ENCODE measurements at regions not wholly inside any gene's neighbourhood (a gene's known extent, or its start where the extent isn't known, plus 50 kb on each side); places are given as distances from the start of the nearest gene placed in this dataset.

DNA sequence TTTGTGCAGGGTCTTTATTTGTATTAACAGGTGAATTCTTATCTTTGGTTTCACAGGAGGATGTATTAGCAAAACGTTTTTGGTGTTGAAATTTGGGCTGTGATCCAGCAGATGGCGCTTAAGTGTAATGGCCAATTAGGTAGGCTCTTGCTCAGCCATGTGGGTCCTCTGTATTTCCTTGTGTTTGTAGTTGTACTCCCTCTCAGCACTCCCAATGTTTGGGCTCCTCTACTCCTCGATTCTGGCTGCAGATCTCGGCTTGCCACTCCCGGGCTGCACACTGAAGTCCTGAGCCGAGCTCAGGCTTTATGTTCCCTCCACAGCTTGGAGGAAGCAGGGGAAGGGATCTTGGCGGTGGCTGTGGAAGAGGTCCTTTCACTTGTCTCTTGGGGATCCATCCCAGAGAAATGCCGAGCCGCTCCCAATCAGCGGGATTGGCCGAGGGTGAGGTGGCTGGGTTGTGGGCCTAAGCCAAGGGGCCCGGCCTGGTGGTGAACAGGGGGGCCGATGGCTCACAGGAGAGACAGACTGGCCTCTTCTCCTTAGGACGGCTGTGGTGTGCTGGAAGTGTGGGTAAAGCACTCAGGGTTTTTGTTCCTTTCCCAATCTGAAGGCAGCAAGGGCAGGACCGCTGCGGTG is 133.7 kb downstream of the AEBP2 start:
- Mint-ChIP-seq H3K27me3 (no peaks in the 10 kb centered on the region), H3K4me3 (peak overlapping the region in 1 of 8 donors; percentile 25), H3K4me1 (no peaks in the 10 kb centered on the region), H3K9me3 (peaks cover 0 to 8% (median 2%) of the 10 kb centered on the region in 7 donors), H3K27ac (peak overlapping the region in 1 of 6 donors; percentile 55), H3K36me3 (peaks cover 5 to 13% of the 10 kb centered on the region in 2 donors)
- ATAC-seq (ENCODE audit: low read depth in 2 of 2): no peak
- no peak for DNase-seq

DNA sequence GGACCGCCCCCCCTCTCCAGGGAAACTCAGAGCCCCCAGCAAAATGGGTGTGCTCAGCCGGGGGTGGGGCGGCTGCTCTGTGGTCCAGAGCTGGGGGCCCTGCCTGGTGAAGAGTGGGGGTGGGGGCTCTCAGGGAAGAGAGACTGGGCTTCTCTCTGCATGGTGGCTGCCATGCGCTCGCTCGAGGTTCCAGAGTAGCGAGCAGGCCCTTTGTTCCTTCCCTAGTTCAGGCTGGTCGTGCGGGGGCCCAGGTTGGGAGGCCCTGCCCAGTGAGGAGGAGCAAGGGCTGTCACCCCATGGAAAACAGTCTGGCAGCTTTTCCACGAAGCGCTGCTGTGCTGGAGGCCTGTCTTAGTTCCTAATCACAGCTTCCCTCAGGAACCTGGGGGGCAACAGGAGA is 134.6 kb downstream of the AEBP2 start:
- H3K4me1 Mint-ChIP-seq: no peaks in the 10 kb centered on the region
- ATAC-seq (ENCODE audit: low read depth in 2 of 2) (no peak), DNase-seq (no peak)
- H3K36me3 Mint-ChIP-seq: peaks cover 11 to 14% of the 10 kb centered on the region in 2 donors
- no peaks in the 10 kb centered on the region for H3K27me3 Mint-ChIP-seq
- no peak overlapping the region for H3K4me3 Mint-ChIP-seq
- peaks cover 0 to 5% (median under 1%) of the 10 kb centered on the region in 7 donors for H3K9me3 Mint-ChIP-seq
- no peak overlapping the region for H3K27ac Mint-ChIP-seq

DNA sequence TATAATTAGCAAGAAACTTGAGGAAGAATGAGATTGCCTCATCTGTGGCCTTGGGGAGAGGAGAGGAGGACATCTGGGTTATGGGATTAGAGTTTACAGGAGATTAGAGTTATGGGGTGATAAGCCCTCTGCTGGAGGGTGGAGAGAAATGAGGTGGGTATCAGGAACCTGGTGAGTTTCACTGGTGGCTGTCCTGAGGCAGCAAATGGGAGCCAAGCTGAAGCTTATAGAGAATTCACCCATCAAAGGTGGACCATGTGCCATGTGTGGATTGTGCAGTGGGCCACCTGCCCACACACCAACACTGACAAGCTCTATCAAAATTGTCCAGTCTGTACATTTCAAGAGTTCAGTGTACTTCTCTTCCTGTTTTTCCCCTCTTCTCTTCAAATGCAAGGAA is 135.3 kb downstream of the AEBP2 start:
- Mint-ChIP-seq H3K9me3 (peaks cover 0 to 5% (median 0%) of the 10 kb centered on the region in 7 donors), H3K4me3 (no peak overlapping the region), H3K27me3 (no peaks in the 10 kb centered on the region), H3K36me3 (peaks cover 11 to 20% of the 10 kb centered on the region in 2 donors), H3K4me1 (no peaks in the 10 kb centered on the region), H3K27ac (peak overlapping the region in 1 of 6 donors; percentile 33)
- ATAC-seq (ENCODE audit: low read depth in 2 of 2): no peak
- DNase-seq: no peak

DNA sequence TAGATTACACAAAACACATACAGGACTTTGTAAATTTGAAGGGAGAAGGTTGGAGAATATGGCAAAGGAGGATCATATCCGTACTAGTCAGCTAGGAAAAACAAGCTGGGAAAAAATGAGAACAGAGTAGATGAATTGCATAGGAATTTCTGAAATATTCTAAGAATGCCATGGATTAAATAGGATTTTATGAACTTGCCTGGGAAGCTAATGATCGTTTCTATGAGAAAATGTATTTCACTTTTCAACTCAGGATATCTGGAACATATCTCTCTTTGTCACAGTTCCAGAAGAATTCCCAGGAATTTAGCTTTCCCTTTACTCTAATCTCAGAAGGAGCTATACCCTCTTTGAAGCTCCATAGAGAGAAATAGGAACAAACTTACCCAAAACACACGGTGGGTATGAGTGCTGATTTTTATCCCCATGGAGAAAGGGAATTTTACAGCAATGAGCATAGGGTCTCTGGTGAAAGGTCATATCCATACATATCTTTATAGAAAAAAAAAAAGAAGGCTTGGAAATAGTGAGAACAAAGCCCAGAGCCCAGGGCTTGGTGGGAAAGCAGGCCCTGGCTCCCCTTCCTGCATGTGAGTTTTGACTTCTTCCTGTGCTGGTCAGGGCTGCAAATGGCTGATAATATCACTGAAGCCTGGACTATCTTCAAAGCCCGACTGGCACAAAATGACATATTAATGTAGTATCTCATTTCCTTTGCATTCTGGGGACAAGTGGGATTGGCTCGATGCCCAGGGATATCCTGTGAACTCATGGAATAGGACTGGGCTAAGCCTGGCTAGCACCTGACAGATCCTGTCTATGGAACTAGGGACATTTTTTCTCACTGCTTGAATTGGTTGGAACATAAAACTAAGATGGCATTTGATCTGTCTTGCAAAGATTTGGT is 136.3 kb downstream of the AEBP2 start:
- peaks cover 0 to 12% (median 6%) of the 10 kb centered on the region in 7 donors for H3K9me3 Mint-ChIP-seq
- H3K36me3 Mint-ChIP-seq: peaks cover 16 to 26% of the 10 kb centered on the region in 2 donors
- DNase-seq (no peak), ATAC-seq (ENCODE audit: low read depth in 2 of 2) (no peak)
- no peaks in the 10 kb centered on the region for H3K27me3 Mint-ChIP-seq
- peak overlapping the region in 1 of 6 donors; percentile 20 for H3K27ac Mint-ChIP-seq
- no peaks in the 10 kb centered on the region for H3K4me1 Mint-ChIP-seq
- no peak overlapping the region for H3K4me3 Mint-ChIP-seq

DNA sequence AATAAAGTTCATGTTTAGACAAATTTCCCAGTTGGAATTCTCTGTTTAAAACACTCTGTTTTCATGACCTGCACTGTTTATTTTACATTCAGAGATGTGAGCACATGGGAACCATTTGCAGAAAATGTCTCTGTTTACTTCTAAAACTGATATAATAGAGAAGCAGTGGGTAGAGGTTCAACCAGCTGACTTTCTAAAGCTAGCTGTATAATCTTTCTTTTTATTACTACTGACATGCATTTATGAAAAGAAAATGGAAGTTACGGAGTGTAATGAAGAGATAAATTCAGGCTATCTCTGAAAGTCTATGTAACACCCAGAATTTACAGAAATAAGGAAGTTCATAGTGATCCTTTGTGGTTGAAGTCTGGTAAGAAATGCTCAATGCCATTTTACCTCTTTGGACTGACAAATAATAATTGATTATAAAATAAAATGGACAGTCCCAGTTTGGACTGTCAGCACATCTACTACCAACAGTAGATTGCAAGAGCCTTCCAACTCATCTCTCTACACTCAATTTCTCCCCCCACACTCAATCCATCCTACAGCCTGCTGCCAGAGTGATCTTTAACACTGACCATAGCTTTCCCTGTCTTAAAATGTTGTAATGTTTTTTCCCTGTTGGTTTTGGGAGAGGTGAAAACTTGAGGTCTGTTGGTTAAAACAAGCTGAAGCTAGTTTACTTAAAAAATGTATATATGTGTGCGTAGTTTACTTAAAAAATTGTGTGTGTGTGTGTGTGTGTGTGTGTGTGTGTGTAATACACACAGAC is 137.4 kb downstream of the AEBP2 start:
- Mint-ChIP-seq H3K27ac (no peak overlapping the region), H3K4me1 (no peaks in the 10 kb centered on the region), H3K36me3 (peaks cover 26 to 30% of the 10 kb centered on the region in 2 donors), H3K4me3 (no peak overlapping the region), H3K27me3 (no peaks in the 10 kb centered on the region), H3K9me3 (peaks cover 0 to 18% (median 12%) of the 10 kb centered on the region in 7 donors)
- no peak for DNase-seq
- ATAC-seq (ENCODE audit: low read depth in 2 of 2): no peak

DNA sequence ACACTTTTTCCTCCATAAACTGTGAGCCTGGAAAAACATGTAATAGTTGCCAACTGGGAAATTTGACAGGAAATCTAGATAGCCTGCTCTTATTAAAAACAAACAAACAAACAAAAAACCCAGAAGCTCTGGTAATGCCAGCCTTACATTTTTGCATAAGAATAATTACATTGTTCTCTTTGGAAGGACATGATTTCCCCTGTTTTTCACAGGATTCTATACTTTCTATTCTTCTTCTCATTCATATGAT is 137.9 kb downstream of the AEBP2 start:
- H3K36me3 Mint-ChIP-seq: peaks cover 31 to 32% of the 10 kb centered on the region in 2 donors
- ATAC-seq (ENCODE audit: low read depth in 2 of 2): no peak

DNA sequence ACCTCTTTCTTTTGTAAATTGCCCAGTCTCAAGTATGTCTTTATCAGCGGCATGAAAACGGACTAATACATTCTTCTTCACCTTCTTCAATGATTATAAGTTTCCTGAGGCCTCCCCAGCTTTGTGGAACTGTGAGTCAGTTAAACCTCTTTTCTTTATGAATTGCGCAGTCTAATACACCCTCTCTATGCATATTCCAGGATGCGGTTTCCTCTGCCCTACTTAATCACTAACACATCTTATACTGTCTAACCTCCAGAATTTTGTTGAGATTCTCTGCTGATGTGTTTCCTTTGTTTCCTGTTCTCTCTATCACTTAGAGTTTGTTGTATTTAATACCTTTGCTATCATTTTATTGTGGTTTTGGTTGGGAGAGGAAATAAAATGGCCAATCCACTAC is 145.4 kb downstream of the AEBP2 start:
- Mint-ChIP-seq H3K4me1 (no peaks in the 10 kb centered on the region), H3K4me3 (no peak overlapping the region), H3K9me3 (peaks cover 26 to 67% (median 61%) of the 10 kb centered on the region in 7 donors), H3K27ac (peak overlapping the region in 1 of 6 donors; percentile 12), H3K27me3 (no peaks in the 10 kb centered on the region), H3K36me3 (peaks cover 48 to 57% of the 10 kb centered on the region in 2 donors)
- ATAC-seq (ENCODE audit: low read depth in 2 of 2) (no peak), DNase-seq (no peak)

More for the DNA sequence above, 137.9 kb downstream of the AEBP2 start:
- no peak for DNase-seq
- no peak overlapping the region for H3K4me3 Mint-ChIP-seq
- peaks cover 4 to 23% (median 17%) of the 10 kb centered on the region in 7 donors for H3K9me3 Mint-ChIP-seq
- H3K4me1 Mint-ChIP-seq: no peaks in the 10 kb centered on the region
- H3K27me3 Mint-ChIP-seq: no peaks in the 10 kb centered on the region
- H3K27ac Mint-ChIP-seq: no peak overlapping the region

DNA sequence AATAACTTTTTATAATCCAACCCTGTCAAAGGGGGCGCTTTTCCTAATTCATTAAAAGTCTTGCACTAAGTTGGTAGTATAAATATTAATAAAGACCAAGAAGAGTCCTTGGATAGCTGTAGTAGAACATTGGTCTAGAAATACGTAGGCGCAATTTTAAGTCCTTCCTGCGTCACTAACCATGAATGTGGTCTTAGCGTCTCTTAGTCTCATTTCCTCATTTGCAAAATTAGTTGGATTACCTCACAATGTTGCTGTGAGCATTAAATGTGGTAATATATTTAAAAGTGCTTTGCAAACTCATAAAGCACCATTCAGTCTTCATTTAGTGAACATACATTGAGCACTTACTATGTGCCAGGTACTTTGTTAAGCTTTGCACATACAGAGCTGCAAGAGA is 149.7 kb downstream of the AEBP2 start:
- H3K27me3 Mint-ChIP-seq: no peaks in the 10 kb centered on the region
- no peak for ATAC-seq (ENCODE audit: low read depth in 2 of 2)
- no peak overlapping the region for H3K27ac Mint-ChIP-seq
- no peak overlapping the region for H3K4me3 Mint-ChIP-seq
- peaks cover 21 to 26% of the 10 kb centered on the region in 2 donors for H3K36me3 Mint-ChIP-seq
- H3K9me3 Mint-ChIP-seq: peaks cover 11 to 29% (median 28%) of the 10 kb centered on the region in 7 donors
- H3K4me1 Mint-ChIP-seq: no peaks in the 10 kb centered on the region
- DNase-seq: no peak

DNA sequence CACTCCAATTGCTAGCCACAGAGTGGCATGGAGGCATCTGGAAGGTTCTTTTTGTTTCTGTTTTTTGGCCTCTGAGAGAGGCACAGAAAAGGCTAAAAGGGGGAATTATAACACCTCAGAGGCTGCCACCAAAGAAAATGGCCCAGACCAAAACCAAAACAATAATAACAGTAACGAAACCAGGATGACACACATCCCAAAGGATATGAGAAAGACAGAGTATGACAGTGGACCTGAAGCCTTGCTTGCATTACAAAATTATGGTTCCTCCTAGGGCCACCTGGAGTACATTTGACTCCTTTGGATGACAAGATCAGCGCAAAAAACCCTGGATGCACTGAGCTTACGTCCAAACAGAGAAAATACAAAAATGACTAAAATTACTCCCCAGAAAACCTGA is 152.7 kb downstream of the AEBP2 start:
- Mint-ChIP-seq H3K36me3 (peaks cover 2 to 4% of the 10 kb centered on the region in 2 donors), H3K27ac (no peak overlapping the region), H3K4me3 (no peak overlapping the region), H3K4me1 (no peaks in the 10 kb centered on the region), H3K9me3 (peaks cover 0 to 6% (median 2%) of the 10 kb centered on the region in 7 donors), H3K27me3 (no peaks in the 10 kb centered on the region)
- no peak for DNase-seq
- no peak for ATAC-seq (ENCODE audit: low read depth in 2 of 2)

DNA sequence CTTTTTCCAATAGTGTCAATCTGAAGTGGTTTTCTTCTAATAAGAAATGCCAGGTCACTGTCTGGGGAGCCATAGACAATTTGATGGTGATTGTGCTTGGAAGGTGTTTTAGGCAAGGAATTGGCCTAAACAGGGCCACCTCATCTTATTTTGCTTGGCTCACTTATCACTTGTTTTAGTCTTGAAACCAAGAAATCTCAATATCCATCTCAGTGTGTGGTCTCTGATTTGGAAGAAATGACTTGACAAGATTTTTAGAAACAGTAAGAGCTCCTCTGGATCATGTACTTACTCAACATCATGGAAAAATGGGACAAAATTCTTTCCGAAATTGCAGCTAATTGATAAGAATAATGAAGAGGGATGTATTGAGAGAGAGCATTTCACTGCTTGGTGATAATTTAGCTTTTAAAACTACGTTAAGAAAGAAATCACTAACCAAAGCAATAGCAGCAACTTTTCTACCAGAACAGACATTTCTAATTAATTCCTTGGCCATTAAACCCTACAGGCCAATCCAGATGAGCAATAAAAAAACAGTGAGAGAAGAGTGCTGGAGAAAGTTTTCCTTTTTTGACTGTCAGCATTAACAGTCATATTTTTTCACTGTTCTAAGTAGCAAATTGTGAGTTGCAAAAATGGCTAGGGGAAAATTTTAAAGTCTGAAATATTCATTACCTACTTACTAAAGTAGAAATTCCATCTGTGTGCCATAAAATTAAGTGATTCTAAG is 157.3 kb downstream of the AEBP2 start:
- H3K27ac Mint-ChIP-seq: no peak overlapping the region

DNA sequence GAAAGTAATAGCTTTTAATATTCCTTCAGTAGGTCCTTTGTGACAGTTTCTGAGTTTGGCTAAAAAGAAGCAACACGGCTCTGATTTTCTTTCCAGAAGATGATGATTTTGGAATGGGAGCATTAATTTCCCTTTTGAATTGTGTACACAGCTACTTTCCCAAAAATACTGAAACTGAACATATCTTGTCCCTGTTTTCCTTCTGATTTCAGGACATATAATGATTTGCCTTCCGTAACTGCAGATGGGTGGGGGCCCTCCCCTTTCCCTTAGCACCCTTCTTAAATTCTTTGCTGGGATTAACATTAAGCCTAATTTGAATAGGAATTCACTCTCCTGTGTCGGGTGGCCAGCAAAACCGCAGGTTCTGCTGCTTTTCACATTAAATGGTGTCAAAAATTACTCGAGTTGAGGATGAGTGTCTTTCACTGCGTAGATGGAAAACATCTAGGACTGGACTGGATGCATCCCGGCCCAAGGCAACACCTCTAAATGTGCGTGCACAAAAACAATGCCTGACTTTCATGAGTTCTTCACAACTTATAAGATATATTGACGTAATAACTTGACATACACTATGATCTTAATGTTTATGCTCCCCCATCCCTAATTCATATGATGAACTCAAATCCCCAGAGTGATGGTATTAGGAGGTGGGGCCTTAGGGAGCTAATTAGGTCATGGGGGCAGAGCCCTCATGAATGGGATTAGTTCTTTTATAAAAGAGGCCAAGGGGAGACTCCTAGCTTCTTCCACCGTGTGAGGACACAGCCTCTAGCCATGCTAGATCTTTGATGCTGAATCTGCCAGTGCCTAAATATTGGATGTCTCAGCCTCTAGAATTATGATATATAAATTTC is 158.1 kb downstream of the AEBP2 start:
- Mint-ChIP-seq H3K27me3 (no peaks in the 10 kb centered on the region), H3K27ac (peak overlapping the region in 1 of 6 donors; percentile 15), H3K4me1 (no peaks in the 10 kb centered on the region), H3K36me3 (peaks cover 0 to 5% of the 10 kb centered on the region in 2 donors), H3K9me3 (no peaks in the 10 kb centered on the region), H3K4me3 (no peak overlapping the region)
- ATAC-seq (ENCODE audit: low read depth in 2 of 2): no peak
- no peak for DNase-seq

More for the DNA sequence above, 157.3 kb downstream of the AEBP2 start:
- H3K4me1 Mint-ChIP-seq: no peaks in the 10 kb centered on the region
- DNase-seq (no peak), ATAC-seq (ENCODE audit: low read depth in 2 of 2) (no peak)
- H3K36me3 Mint-ChIP-seq: peaks cover 0 to 5% of the 10 kb centered on the region in 2 donors
- no peaks in the 10 kb centered on the region for H3K9me3 Mint-ChIP-seq
- no peak overlapping the region for H3K4me3 Mint-ChIP-seq
- no peaks in the 10 kb centered on the region for H3K27me3 Mint-ChIP-seq

DNA sequence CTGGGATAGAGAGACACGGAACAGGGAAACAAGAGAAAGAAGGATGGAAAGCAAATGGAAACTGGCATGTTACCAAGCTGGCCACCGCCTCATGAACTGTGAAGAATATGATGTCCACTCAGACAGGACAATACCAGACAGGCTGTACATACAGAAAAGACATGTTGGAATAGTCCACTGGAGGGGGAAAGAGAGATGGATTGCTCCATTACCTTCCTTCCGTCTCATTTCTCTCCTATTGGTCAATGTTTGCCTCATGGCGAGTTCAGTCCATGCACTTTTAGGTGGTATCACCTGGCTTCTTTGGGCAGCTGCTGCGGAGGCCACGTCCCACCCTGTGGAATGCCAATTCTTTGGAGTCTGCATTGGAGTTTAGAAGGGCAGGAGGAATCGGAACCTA is 166.4 kb downstream of the AEBP2 start:
- peaks cover 17 to 18% of the 10 kb centered on the region in 2 donors for H3K36me3 Mint-ChIP-seq
- DNase-seq: no peak
- H3K27me3 Mint-ChIP-seq: no peaks in the 10 kb centered on the region
- peaks cover 0 to 9% (median 6%) of the 10 kb centered on the region in 7 donors for H3K9me3 Mint-ChIP-seq
- no peak overlapping the region for H3K4me3 Mint-ChIP-seq
- no peaks in the 10 kb centered on the region for H3K4me1 Mint-ChIP-seq
- H3K27ac Mint-ChIP-seq: no peak overlapping the region
- ATAC-seq (ENCODE audit: low read depth in 2 of 2): no peak
